GM12873 (cell line): ENCODE measurements at regions not wholly inside any gene's neighbourhood (a gene's known extent, or its start where the extent isn't known, plus 50 kb on each side); places are given as distances from the start of the nearest gene placed in this dataset.

Experiments
- CTCF ChIP-seq: IDR thresholded peaks from 2 replicates; pipeline ENCODE4 v1.5.1; 2012; ENCODE audit warnings: low read depth, mild to moderate bottlenecking, moderate library complexity, low read length, control low read depth; ENCODE audit not compliant: insufficient read depth; ENCODE audit errors: missing control alignments

- TF ChIP-seq CTCF, result no peak
These were observed 57.1 kb upstream of the GPR45 start for GRCh38 chr2:105184420-105184819.

GRCh38 chr2:105186967-105187498 is 54.5 kb upstream of the GPR45 start:
- no peak for TF ChIP-seq CTCF

- no peak for TF ChIP-seq CTCF
These were observed 54.0 kb upstream of the GPR45 start for GRCh38 chr2:105187531-105187930.

GRCh38 chr2:105188343-105188742 is 53.2 kb upstream of the GPR45 start:
- TF ChIP-seq CTCF, result no peak
